ENCODE measurements at regions not wholly inside any gene's neighbourhood (a gene's known extent, or its start where the extent isn't known, plus 50 kb on each side); places are given as distances from the start of the nearest gene placed in this dataset.

DNA sequence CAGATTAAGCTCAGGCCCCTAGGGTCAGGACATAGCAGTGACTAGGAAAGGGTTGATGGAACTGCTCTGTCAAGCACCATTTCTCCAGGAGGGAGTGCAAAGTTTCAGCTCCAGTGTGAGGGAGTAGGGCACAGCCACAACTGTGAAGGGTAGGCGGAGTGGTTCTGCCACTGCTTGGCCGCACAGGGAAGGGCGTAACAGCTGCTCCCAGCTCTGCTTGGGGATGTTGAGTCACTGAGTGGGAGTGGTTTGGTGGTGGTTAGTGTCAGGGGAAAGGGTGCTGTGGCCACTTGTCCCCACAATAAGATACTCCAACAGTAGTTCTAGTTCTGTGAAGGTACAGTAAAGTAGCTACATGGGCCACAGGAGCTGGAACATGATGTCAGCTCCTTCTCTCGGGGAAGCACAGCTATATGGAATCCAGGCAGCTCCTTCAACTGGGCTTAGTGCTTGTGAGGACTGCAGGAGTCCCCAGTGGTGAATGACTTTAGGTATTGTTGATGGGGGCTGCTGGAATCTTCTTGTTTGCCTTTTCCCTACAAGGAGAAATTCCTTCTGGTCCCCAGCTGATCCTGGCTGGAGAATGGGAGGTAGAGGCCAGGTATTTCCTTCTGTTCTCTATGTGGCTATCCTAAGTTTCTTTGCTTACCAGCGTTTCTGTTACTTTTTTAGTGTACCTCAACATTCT, 314.5 kb downstream of the SPATA31D1 start:
- TF ChIP-seq, protein P1, sequence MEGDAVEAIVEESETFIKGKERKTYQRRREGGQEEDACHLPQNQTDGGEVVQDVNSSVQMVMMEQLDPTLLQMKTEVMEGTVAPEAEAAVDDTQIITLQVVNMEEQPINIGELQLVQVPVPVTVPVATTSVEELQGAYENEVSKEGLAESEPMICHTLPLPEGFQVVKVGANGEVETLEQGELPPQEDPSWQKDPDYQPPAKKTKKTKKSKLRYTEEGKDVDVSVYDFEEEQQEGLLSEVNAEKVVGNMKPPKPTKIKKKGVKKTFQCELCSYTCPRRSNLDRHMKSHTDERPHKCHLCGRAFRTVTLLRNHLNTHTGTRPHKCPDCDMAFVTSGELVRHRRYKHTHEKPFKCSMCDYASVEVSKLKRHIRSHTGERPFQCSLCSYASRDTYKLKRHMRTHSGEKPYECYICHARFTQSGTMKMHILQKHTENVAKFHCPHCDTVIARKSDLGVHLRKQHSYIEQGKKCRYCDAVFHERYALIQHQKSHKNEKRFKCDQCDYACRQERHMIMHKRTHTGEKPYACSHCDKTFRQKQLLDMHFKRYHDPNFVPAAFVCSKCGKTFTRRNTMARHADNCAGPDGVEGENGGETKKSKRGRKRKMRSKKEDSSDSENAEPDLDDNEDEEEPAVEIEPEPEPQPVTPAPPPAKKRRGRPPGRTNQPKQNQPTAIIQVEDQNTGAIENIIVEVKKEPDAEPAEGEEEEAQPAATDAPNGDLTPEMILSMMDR (IDR thresholded peaks at IDR 0.05): no peak
- TF ChIP-seq POLR2A (IDR thresholded peaks at IDR 0.05): no peak

All from lower leg skin (tissue), 3 donors.